HEK293T (cell line): ENCODE measurements at regions not wholly inside any gene's neighbourhood (a gene's known extent, or its start where the extent isn't known, plus 50 kb on each side); places are given as distances from the start of the nearest gene placed in this dataset.

ENCODE experiments used
- BHLHE40 ChIP-seq: fragments of 450-650 bp; IDR thresholded peaks from 2 replicates; pipeline ENCODE4 v1.6.1; 2016; ENCODE audit warnings: mild to moderate bottlenecking, moderate library complexity, borderline replicate concordance
- CTBP1 ChIP-seq: fragments of 450-650 bp; IDR thresholded peaks from 2 replicates; pipeline ENCODE4 v1.6.1; 2016; ENCODE audit warnings: borderline replicate concordance
- ELF4 ChIP-seq: fragments of 450-650 bp; IDR thresholded peaks from 2 replicates; pipeline ENCODE4 v1.6.1; 2017; ENCODE audit warnings: antibody characterized with exemption
- FOXA1 ChIP-seq: fragments of 450-650 bp; IDR thresholded peaks from 2 replicates; pipeline ENCODE4 v1.6.1; 2016; ENCODE audit warnings: mild to moderate bottlenecking
- FOXK2 ChIP-seq: fragments of 450-650 bp; IDR thresholded peaks from 2 replicates; pipeline ENCODE4 v1.6.1; 2016; ENCODE audit warnings: mild to moderate bottlenecking
- FOXM1 ChIP-seq: fragments of 450-650 bp; IDR thresholded peaks from 2 replicates; pipeline ENCODE4 v1.6.1; 2017; ENCODE audit warnings: mild to moderate bottlenecking, borderline replicate concordance
- HDGF ChIP-seq: fragments of 450-650 bp; IDR thresholded peaks from 2 replicates; pipeline ENCODE4 v1.6.1; 2017; ENCODE audit warnings: antibody characterized with exemption, borderline replicate concordance
- NFRKB ChIP-seq: fragments of 450-650 bp; IDR thresholded peaks from 2 replicates; pipeline ENCODE4 v1.6.1; 2016; ENCODE audit warnings: mild to moderate bottlenecking, moderate library complexity
- SP1 ChIP-seq: fragments of 450-650 bp; IDR thresholded peaks from 2 replicates; pipeline ENCODE4 v1.6.1; 2017
- SUZ12 ChIP-seq: fragments of 450-650 bp; IDR thresholded peaks from 2 replicates; pipeline ENCODE4 v1.6.1; 2016; ENCODE audit warnings: mild to moderate bottlenecking
- TARDBP ChIP-seq: fragments of 450-650 bp; IDR thresholded peaks from 2 replicates; pipeline ENCODE4 v1.6.1; 2016
- ZNF384 ChIP-seq: fragments of 450-650 bp; IDR thresholded peaks from 2 replicates; pipeline ENCODE4 v1.6.1; 2016
- TF ChIP-seq, protein P1 (sequence below): fragments of 450-650 bp; IDR thresholded peaks from 2 replicates; pipeline ENCODE4 v1.6.1; 2016

DNA sequence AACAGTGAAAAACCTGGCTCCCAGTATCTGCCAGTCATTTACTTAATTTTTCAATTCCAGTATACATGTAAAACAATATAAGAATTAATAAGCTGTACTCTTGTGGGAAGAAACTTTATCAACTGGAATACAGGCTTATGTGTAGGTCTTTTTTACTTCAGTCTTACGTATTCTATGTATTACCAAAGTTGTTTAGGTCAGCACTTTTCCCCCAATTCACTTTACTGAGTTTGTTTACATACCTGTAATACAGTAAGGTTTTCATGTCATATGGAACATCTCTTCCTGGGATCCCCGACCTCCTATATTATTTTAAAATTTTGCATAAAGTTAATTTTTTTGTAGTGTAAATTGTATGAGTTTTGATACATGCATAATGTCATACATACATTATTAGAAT, 181.8 kb upstream of the OLFM3 start:
- no peak for TF ChIP-seq FOXM1
- TF ChIP-seq SUZ12: no peak
- no peak for TF ChIP-seq ZNF384
- TF ChIP-seq FOXK2: no peak
- TF ChIP-seq FOXA1: no peak
- TF ChIP-seq CTBP1: no peak
- TF ChIP-seq, protein P1, sequence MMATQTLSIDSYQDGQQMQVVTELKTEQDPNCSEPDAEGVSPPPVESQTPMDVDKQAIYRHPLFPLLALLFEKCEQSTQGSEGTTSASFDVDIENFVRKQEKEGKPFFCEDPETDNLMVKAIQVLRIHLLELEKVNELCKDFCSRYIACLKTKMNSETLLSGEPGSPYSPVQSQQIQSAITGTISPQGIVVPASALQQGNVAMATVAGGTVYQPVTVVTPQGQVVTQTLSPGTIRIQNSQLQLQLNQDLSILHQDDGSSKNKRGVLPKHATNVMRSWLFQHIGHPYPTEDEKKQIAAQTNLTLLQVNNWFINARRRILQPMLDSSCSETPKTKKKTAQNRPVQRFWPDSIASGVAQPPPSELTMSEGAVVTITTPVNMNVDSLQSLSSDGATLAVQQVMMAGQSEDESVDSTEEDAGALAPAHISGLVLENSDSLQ: no peak
- no peak for TF ChIP-seq ELF4
- no peak for TF ChIP-seq NFRKB
- TF ChIP-seq HDGF: no peak
- no peak for TF ChIP-seq SP1
- no peak for TF ChIP-seq BHLHE40
- TF ChIP-seq TARDBP: no peak
